HEK293T (cell line): ENCODE measurements at regions not wholly inside any gene's neighbourhood (a gene's known extent, or its start where the extent isn't known, plus 50 kb on each side); places are given as distances from the start of the nearest gene placed in this dataset.
A peak's percentile ranks its signal among the peaks of the same experiment; 100 is the strongest.

Source experiments
- CTCF ChIA-PET: fragments of 350-600 bp; formaldehyde crosslinking; extraction: SDS; loops from one replicate; lab custom pipeline; 2021; ENCODE audit warnings: antibody characterized with exemption, inconsistent platforms; lab: Yijun Ruan, JAX
- POLR2A ChIA-PET: fragments of 350-600 bp; formaldehyde crosslinking; extraction: SDS; loops from one replicate; lab custom pipeline; 2020; ENCODE audit warnings: antibody characterized with exemption, inconsistent platforms; lab: Yijun Ruan, JAX
- DNase-seq: peaks from one replicate; pipeline ENCODE4 v3.0.0; 2012; ENCODE audit warnings: mixed read lengths; ENCODE audit errors: extremely low spot score
- ARNT ChIP-seq: fragments of 450-650 bp; IDR thresholded peaks from 2 replicates; pipeline ENCODE4 v1.6.1; 2017; ENCODE audit warnings: mild to moderate bottlenecking
- BHLHE40 ChIP-seq: fragments of 450-650 bp; IDR thresholded peaks from 2 replicates; pipeline ENCODE4 v1.6.1; 2016; ENCODE audit warnings: mild to moderate bottlenecking, moderate library complexity, borderline replicate concordance
- CTBP1 ChIP-seq: fragments of 450-650 bp; IDR thresholded peaks from 2 replicates; pipeline ENCODE4 v1.6.1; 2016; ENCODE audit warnings: borderline replicate concordance
- ELF4 ChIP-seq: fragments of 450-650 bp; IDR thresholded peaks from 2 replicates; pipeline ENCODE4 v1.6.1; 2017; ENCODE audit warnings: antibody characterized with exemption
- FOXA1 ChIP-seq: fragments of 450-650 bp; IDR thresholded peaks from 2 replicates; pipeline ENCODE4 v1.6.1; 2016; ENCODE audit warnings: mild to moderate bottlenecking
- FOXK2 ChIP-seq: fragments of 450-650 bp; IDR thresholded peaks from 2 replicates; pipeline ENCODE4 v1.6.1; 2016; ENCODE audit warnings: mild to moderate bottlenecking
- FOXM1 ChIP-seq: fragments of 450-650 bp; IDR thresholded peaks from 2 replicates; pipeline ENCODE4 v1.6.1; 2017; ENCODE audit warnings: mild to moderate bottlenecking, borderline replicate concordance
- HDGF ChIP-seq: fragments of 450-650 bp; IDR thresholded peaks from 2 replicates; pipeline ENCODE4 v1.6.1; 2017; ENCODE audit warnings: antibody characterized with exemption, borderline replicate concordance
- L3MBTL2 ChIP-seq: fragments of 450-650 bp; conservative IDR thresholded peaks from 2 replicates; pipeline ENCODE4 v1.6.1; 2016; ENCODE audit warnings: mild to moderate bottlenecking
- LEF1 ChIP-seq: fragments of 450-650 bp; IDR thresholded peaks from 2 replicates; pipeline ENCODE4 v1.6.1; 2017; ENCODE audit warnings: mild to moderate bottlenecking, borderline replicate concordance
- NFRKB ChIP-seq: fragments of 450-650 bp; IDR thresholded peaks from 2 replicates; pipeline ENCODE4 v1.6.1; 2016; ENCODE audit warnings: mild to moderate bottlenecking, moderate library complexity
- PKNOX1 ChIP-seq: fragments of 450-650 bp; IDR thresholded peaks from 2 replicates; pipeline ENCODE4 v1.6.1; 2016
- SP1 ChIP-seq: fragments of 450-650 bp; IDR thresholded peaks from 2 replicates; pipeline ENCODE4 v1.6.1; 2017
- SUZ12 ChIP-seq: fragments of 450-650 bp; IDR thresholded peaks from 2 replicates; pipeline ENCODE4 v1.6.1; 2016; ENCODE audit warnings: mild to moderate bottlenecking
- TARDBP ChIP-seq: fragments of 450-650 bp; IDR thresholded peaks from 2 replicates; pipeline ENCODE4 v1.6.1; 2016
- ZNF384 ChIP-seq: fragments of 450-650 bp; IDR thresholded peaks from 2 replicates; pipeline ENCODE4 v1.6.1; 2016

GRCh38 chr17:70699408-70699807, 530.1 kb downstream of the KCNJ2 start:
- ChIA-PET CTCF (no interaction called here), POLR2A (no interaction called here)
- no peak for TF ChIP-seq FOXM1
- no peak for TF ChIP-seq NFRKB
- TF ChIP-seq CTBP1, result no peak
- no peak for TF ChIP-seq PKNOX1
- no peak for TF ChIP-seq L3MBTL2
- TF ChIP-seq SP1, result no peak
- no peak for TF ChIP-seq FOXK2
- TF ChIP-seq FOXA1, result no peak
- TF ChIP-seq ARNT, result no peak
- no peak for TF ChIP-seq ELF4
- no peak for TF ChIP-seq BHLHE40
- no peak for TF ChIP-seq SUZ12
- TF ChIP-seq LEF1, result no peak
- DNase-seq, result no peak

DNA sequence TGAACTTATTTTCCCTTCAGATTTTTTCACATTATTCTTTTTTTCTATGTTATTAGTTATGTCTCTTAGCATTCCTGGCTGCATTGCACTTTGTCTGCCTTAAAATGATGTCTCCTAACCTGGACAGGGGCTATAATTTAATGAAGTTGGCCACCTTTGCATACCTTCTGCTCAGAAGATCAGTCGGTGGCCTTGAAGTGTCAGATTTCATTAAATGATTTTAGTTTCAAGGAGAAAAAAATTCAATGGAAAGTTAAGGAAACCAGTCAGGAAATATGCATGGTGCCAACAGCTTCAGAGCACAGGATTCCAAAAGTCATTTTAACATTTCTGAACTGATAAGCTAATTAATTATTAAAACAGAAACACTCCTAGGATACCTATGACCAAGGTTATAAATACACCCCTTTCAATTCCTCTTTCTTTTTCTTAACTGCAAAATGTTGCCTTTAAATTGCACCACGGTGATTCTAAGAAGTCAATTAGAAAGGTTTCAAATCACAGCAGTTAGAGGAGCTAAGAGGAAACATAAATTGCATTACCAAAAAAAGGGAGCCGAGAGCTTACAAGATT, 533.4 kb downstream of the KCNJ2 start:
- TF ChIP-seq CTBP1 (no peak), LEF1 (no peak), ZNF384 (no peak), FOXA1 (no peak), TARDBP (no peak), ARNT (no peak), HDGF (no peak), FOXM1 (no peak), FOXK2 (no peak), L3MBTL2 (no peak)
- ChIA-PET POLR2A (no interaction called here), CTCF (no interaction called here)
- no peak for DNase-seq

DNA sequence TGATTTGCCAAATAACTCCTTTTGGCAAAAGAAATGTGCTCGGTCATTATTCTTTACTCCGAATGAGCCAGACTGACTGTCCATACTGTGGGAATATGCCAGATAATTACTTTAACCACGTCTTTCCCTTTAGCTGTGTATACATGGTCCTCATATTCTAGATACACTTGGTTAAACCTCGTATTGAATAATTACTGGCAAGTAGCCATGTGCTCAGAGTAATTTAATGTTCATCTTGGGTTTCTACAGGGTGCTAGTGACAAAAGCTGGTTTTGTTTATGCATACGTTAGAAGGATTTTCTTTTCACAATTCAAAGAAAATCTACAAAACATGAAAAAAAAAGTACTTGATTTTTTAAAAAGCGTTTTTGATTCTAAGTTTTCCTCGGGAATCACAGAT, 540.3 kb downstream of the KCNJ2 start:
- ChIA-PET POLR2A (no interaction called here), CTCF (no interaction called here)
- no peak for TF ChIP-seq HDGF
- no peak for TF ChIP-seq NFRKB
- TF ChIP-seq FOXM1, result no peak
- no peak for TF ChIP-seq FOXK2
- TF ChIP-seq CTBP1, result no peak
- no peak for TF ChIP-seq PKNOX1
- no peak for TF ChIP-seq LEF1
- DNase-seq, result no peak

GRCh38 chr17:70713694-70714093, 544.4 kb downstream of the KCNJ2 start:
- ChIA-PET CTCF (no interaction called here), POLR2A (no interaction called here)
- no peak for TF ChIP-seq FOXK2
- no peak for TF ChIP-seq SUZ12
- DNase-seq, result no peak

DNA sequence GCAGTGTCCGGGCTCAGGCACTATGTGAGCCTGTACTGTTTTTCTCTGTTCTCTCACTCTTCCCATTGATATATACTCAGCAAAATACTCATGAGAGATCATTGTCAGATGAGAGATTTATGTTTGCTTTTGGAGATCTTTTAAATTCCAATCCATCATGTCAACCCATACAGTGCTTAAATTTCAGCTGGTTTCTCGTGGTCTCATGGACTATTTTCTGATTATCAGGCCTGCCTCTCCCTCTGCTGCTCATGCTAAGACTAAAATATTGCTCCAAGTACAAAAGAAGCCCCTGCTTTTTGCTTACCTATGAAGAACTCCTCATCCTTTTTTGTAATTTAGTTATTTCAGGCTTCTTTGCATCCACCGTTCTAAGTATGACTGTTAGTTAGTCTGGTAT, 547.2 kb downstream of the KCNJ2 start:
- CTCF ChIA-PET, result interaction anchor here (0.5 kb wide), 1 partner anchor 91 kb away, joined by 3 read pairs; no protein-coding TSS in a partner anchor
- POLR2A ChIA-PET, result no interaction called here

DNA sequence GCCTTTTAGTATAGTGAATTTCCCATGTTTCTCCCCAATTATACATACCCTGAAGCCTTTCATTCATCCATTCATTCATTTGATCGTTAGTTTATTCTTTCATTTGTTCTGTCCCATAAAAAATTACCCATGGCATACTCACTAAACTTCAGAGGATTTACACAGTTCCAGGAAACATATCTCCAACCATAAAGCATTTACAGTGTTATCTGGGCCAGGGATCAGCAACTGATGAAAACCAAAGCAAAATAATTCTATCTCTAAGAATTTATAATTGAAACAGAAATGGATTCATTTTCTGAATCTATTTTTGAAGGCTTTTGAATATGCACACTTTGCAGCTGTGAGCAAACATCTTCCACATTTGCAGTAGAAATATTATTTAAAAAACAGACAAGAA, 547.7 kb downstream of the KCNJ2 start:
- CTCF ChIA-PET, result no interaction called here
- no peak for TF ChIP-seq L3MBTL2
- no peak for TF ChIP-seq FOXM1
- no peak for TF ChIP-seq ARNT
- no peak for TF ChIP-seq ZNF384
- no peak for TF ChIP-seq ELF4
- no peak for TF ChIP-seq HDGF
- no peak for TF ChIP-seq FOXK2
- TF ChIP-seq SUZ12, result no peak
- TF ChIP-seq PKNOX1, result no peak
- TF ChIP-seq CTBP1, result no peak
- TF ChIP-seq BHLHE40, result no peak
- no peak for TF ChIP-seq SP1
- TF ChIP-seq FOXA1, result no peak
- TF ChIP-seq TARDBP, result no peak
- no peak for TF ChIP-seq LEF1
- no peak for TF ChIP-seq NFRKB
- DNase-seq, result no peak
- POLR2A ChIA-PET, result no interaction called here

More for the DNA sequence above, 547.2 kb downstream of the KCNJ2 start:
- DNase-seq, result no peak
- TF ChIP-seq PKNOX1 (peak; percentile 70), ELF4 (no peak)
